NB4 (cell line): ENCODE measurements at regions not wholly inside any gene's neighbourhood (a gene's known extent, or its start where the extent isn't known, plus 50 kb on each side); places are given as distances from the start of the nearest gene placed in this dataset.

Experiments used
- POLR2A ChIP-seq: IDR thresholded peaks from 2 replicates; pipeline ENCODE4 v1.6.1; 2011; ENCODE audit warnings: mild to moderate bottlenecking; ENCODE audit not compliant: insufficient read length; ENCODE audit errors: extremely low read depth
- TF ChIP-seq, protein P1 (sequence below): IDR thresholded peaks from one replicate; pipeline ENCODE4 v1.5.1; 2012; ENCODE audit warnings: low read depth, low read length

DNA sequence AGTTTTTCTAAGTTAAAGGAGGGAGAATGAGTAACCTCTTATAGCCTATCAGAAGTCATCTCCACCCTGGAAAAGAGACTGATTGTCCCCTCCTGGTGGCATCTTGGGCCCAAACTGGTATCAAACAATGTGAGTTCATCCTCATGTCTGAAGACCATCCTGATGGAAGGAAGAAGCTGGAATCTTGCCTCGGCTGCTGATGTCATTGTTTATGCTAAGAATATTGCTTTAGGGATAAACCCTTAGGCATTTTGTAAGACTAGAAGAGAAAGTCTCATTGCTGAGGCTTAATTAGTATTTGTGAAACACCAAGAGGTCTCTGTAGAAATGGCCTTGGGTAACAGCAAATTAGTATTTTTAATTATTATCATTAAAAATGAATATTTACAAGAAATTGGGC lies 65.7 kb upstream of the KCNN2 start:
- no peak for TF ChIP-seq POLR2A
- TF ChIP-seq, protein P1, sequence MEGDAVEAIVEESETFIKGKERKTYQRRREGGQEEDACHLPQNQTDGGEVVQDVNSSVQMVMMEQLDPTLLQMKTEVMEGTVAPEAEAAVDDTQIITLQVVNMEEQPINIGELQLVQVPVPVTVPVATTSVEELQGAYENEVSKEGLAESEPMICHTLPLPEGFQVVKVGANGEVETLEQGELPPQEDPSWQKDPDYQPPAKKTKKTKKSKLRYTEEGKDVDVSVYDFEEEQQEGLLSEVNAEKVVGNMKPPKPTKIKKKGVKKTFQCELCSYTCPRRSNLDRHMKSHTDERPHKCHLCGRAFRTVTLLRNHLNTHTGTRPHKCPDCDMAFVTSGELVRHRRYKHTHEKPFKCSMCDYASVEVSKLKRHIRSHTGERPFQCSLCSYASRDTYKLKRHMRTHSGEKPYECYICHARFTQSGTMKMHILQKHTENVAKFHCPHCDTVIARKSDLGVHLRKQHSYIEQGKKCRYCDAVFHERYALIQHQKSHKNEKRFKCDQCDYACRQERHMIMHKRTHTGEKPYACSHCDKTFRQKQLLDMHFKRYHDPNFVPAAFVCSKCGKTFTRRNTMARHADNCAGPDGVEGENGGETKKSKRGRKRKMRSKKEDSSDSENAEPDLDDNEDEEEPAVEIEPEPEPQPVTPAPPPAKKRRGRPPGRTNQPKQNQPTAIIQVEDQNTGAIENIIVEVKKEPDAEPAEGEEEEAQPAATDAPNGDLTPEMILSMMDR = no peak
